Osteocyte (in vitro differentiated cells): ENCODE measurements at regions not wholly inside any gene's neighbourhood (a gene's known extent, or its start where the extent isn't known, plus 50 kb on each side); places are given as distances from the start of the nearest gene placed in this dataset.

Source experiments
- DNase-seq: peaks from one replicate; pipeline ENCODE4 v3.0.0; 2021; ENCODE audit warnings: mixed read lengths; ENCODE audit not compliant: unreplicated experiment; ENCODE audit errors: extremely low spot score
- H3K27ac Mint-ChIP-seq: one replicate; pipeline ENCODE4 v1.8.0; 2021; ENCODE audit warnings: mild to moderate bottlenecking, mixed read lengths; ENCODE audit not compliant: unreplicated experiment
- H3K27me3 Mint-ChIP-seq: one replicate; pipeline ENCODE4 v1.8.0; 2021; ENCODE audit warnings: mixed read lengths; ENCODE audit not compliant: unreplicated experiment
- H3K36me3 Mint-ChIP-seq: one replicate; pipeline ENCODE4 v1.8.0; 2021; ENCODE audit warnings: mixed read lengths; ENCODE audit not compliant: unreplicated experiment
- H3K4me1 Mint-ChIP-seq: one replicate; pipeline ENCODE4 v1.8.0; 2021; ENCODE audit warnings: mixed read lengths; ENCODE audit not compliant: unreplicated experiment
- H3K4me3 Mint-ChIP-seq: one replicate; pipeline ENCODE4 v1.8.0; 2021; ENCODE audit warnings: mild to moderate bottlenecking, moderate library complexity, mixed read lengths; ENCODE audit not compliant: unreplicated experiment
- H3K9me3 Mint-ChIP-seq: one replicate; pipeline ENCODE4 v1.8.0; 2021; ENCODE audit warnings: mixed read lengths; ENCODE audit not compliant: unreplicated experiment
- TF ChIP-seq, protein P1 (sequence below): fragments of 200-600 bp; sonication (generic); IDR thresholded peaks from 2 replicates; pipeline ENCODE4 v1.5.0; 2021; ENCODE audit warnings: antibody characterized with exemption, mild to moderate bottlenecking, moderate library complexity

DNA sequence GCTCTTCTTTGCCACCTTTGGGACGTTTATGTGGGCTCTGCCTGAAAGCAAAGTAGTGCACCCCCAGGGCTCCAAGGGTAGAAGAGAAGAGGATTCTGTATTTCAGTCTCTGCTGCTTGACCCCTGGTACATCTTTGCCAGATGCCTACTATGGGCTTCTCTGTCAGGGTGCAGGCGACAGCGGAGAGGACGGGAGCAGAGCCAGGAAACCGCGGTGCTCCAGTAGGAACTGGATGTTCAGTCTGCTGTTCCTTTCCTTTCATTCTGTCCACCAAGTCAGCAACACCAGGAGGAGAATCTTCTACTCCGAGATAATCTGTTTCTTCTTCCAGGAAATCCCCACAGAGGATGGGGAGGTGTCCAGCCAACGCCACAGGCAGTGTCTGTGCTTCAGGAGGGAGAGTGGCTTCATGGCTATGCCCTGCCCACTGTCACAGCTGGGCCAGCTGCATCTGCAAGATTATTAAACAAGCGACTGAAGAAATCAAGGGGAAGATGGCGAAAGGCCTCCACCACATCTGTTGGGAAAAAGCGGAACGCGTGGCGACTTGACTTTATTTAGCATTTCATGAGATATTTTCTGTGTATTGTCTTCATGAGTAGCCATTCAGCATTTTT is 398.3 kb downstream of the IRX1 start:
- Mint-ChIP-seq H3K27ac (no peak overlapping the region), H3K4me3 (no peak overlapping the region), H3K36me3 (no peaks in the 10 kb centered on the region), H3K4me1 (no peaks in the 10 kb centered on the region), H3K9me3 (peaks cover 39% of the 10 kb centered on the region), H3K27me3 (no peaks in the 10 kb centered on the region)
- TF ChIP-seq, protein P1, sequence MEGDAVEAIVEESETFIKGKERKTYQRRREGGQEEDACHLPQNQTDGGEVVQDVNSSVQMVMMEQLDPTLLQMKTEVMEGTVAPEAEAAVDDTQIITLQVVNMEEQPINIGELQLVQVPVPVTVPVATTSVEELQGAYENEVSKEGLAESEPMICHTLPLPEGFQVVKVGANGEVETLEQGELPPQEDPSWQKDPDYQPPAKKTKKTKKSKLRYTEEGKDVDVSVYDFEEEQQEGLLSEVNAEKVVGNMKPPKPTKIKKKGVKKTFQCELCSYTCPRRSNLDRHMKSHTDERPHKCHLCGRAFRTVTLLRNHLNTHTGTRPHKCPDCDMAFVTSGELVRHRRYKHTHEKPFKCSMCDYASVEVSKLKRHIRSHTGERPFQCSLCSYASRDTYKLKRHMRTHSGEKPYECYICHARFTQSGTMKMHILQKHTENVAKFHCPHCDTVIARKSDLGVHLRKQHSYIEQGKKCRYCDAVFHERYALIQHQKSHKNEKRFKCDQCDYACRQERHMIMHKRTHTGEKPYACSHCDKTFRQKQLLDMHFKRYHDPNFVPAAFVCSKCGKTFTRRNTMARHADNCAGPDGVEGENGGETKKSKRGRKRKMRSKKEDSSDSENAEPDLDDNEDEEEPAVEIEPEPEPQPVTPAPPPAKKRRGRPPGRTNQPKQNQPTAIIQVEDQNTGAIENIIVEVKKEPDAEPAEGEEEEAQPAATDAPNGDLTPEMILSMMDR = no peak
- DNase-seq = no peak

DNA sequence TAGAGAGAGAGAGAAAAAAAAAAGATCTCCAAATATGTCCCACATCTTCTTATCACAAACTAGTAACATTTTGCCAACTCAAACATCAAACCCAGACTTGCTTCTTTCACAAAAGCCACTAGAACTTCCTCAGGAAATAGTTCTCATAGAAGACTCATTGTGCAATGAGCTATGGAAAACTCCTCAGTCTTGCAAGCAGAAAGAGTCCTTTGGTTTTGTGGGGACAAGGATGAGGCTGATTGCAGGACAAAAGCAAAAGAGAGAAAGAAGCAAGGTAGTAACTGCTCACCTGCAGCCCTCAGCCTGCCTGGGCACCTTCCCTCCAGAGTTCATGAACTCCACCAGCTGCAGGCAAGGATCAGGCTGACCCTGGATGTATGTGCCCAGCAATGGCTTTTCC is 399.0 kb downstream of the IRX1 start:
- TF ChIP-seq, protein P1 = no peak
- H3K36me3 Mint-ChIP-seq = no peaks in the 10 kb centered on the region
- H3K27me3 Mint-ChIP-seq = no peaks in the 10 kb centered on the region
- H3K27ac Mint-ChIP-seq = no peak overlapping the region
- no peaks in the 10 kb centered on the region for H3K4me1 Mint-ChIP-seq
- peaks cover 45% of the 10 kb centered on the region for H3K9me3 Mint-ChIP-seq
- no peak for DNase-seq
- no peak overlapping the region for H3K4me3 Mint-ChIP-seq

DNA sequence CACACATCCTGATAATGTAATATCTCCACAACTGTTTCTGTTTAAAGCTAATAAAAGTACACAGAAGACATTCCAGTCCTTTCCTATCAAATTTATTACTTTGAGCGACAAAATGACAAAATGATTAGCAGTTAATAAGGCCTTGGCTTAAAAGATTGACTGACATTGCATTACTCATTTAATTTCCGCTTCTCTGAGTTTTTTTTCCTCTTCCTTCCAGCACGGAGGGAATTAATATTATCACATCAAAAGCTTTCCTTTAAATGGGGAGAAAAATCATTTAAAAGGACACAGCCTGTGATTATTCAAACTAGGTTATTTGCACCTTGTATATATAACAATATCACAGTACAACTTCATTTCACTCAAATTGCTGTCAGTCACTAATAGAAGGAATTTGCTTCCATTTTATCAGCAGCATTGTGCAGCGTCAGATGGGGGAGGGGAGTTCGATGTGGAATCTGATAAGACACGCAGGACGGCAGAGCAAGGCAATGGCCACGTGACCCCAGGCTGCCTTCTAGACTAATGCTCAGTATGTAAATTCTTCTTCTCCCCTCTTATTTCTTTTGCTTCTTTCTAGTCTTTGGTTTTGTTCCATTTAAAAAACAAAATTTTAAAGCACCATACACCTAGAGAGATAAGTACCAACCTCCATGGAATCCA is 400.5 kb downstream of the IRX1 start:
- no peak overlapping the region for H3K4me3 Mint-ChIP-seq
- no peaks in the 10 kb centered on the region for H3K27me3 Mint-ChIP-seq
- DNase-seq = no peak
- H3K9me3 Mint-ChIP-seq = peaks cover 45% of the 10 kb centered on the region
- no peak overlapping the region for H3K27ac Mint-ChIP-seq
- no peaks in the 10 kb centered on the region for H3K36me3 Mint-ChIP-seq
- H3K4me1 Mint-ChIP-seq = no peaks in the 10 kb centered on the region
- TF ChIP-seq, protein P1 = no peak

DNA sequence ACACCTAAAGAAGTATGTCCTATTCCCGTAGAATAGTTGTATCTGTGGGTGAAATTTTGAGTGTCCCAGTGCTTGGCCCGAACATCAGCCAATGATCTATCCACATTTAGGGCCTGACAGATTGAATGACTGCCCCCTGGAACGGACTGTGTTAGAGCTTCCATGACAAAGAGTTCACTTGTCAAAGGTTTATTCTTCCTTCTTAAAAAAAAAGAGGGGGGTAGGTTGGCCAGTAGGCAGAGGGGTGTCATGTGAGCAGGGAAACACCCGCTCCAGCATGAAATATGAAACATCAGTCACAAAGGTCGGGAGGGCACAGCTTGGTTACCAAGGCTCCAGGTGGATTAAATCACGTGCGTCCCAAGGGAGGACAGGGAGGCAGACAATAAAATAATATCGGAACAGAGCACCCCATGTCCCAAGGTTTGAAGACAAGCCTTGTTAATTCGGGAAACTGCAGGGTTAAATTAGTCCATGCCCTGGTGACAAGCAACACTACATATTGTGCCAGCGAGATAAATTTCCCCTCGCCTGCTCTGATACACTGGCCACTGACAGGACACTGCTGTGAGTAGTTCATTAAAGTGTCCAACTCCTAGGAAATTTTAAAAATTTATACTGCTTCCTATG is 401.2 kb downstream of the IRX1 start:
- TF ChIP-seq, protein P1 = no peak
- Mint-ChIP-seq H3K36me3 (no peaks in the 10 kb centered on the region), H3K27ac (no peak overlapping the region), H3K4me1 (no peaks in the 10 kb centered on the region), H3K27me3 (no peaks in the 10 kb centered on the region), H3K9me3 (peaks cover 44% of the 10 kb centered on the region), H3K4me3 (no peak overlapping the region)
- no peak for DNase-seq

DNA sequence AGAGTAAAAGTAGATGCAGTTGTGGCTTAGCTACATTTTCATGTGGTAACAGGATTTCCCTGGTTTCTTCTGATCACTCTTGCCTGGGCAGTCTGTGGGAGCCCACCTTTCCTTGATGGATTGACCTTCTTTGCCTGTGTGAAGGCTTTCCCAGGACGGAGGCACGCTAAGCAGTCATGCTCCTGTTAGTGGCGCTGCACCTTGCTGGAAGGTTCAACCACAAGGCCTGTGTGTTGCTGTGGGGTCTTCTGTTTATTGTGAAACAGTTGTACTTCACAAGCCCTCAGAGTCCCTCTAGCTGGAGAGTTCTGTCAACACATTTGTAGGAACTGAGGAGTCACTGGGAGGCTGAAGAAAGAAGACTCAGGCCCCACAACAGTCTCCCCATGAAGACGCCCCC is 402.0 kb downstream of the IRX1 start:
- Mint-ChIP-seq H3K36me3 (no peaks in the 10 kb centered on the region), H3K9me3 (peaks cover 52% of the 10 kb centered on the region), H3K27me3 (no peaks in the 10 kb centered on the region), H3K4me1 (no peaks in the 10 kb centered on the region), H3K27ac (no peak overlapping the region), H3K4me3 (no peak overlapping the region)
- TF ChIP-seq, protein P1 = no peak
- DNase-seq = no peak
